H9 (cell line): ENCODE measurements at regions not wholly inside any gene's neighbourhood (a gene's known extent, or its start where the extent isn't known, plus 50 kb on each side); places are given as distances from the start of the nearest gene placed in this dataset.

ENCODE experiments used
- DNase-seq: peaks from one replicate; pipeline ENCODE4 v3.0.0-alpha.2; 2017
- H2AFZ ChIP-seq: one replicate; pipeline ENCODE4 v1.6.1; 2013; ENCODE audit warnings: mild to moderate bottlenecking, low read length, control low read depth, moderate library complexity
- H2AK5ac ChIP-seq: 2 replicates; pipeline ENCODE4 v1.6.1; 2013; ENCODE audit warnings: low read length, control low read depth, mixed read lengths; ENCODE audit not compliant: insufficient read length
- H2BK120ac ChIP-seq: one replicate; pipeline ENCODE4 v1.6.1; 2013; ENCODE audit warnings: low read depth, mild to moderate bottlenecking, low read length, control low read depth, inconsistent platforms; ENCODE audit not compliant: poor library complexity, severe bottlenecking
- H2BK12ac ChIP-seq: 2 replicates; pipeline ENCODE4 v1.6.1; 2013; ENCODE audit warnings: low read length, control low read depth, mixed read lengths, low read depth; ENCODE audit not compliant: insufficient read length
- H2BK15ac ChIP-seq: 2 replicates; pipeline ENCODE4 v1.6.1; 2013; ENCODE audit warnings: low read depth, low read length, control low read depth
- H2BK20ac ChIP-seq: one replicate; pipeline ENCODE4 v1.6.1; 2013; ENCODE audit warnings: low read depth, mild to moderate bottlenecking, low read length, control low read depth, inconsistent platforms; ENCODE audit not compliant: poor library complexity, severe bottlenecking
- H2BK5ac ChIP-seq: 2 replicates; pipeline ENCODE4 v1.6.1; 2013; ENCODE audit warnings: low read length, control low read depth, mixed read lengths; ENCODE audit not compliant: insufficient read length
- H3K14ac ChIP-seq: 2 replicates; pipeline ENCODE4 v1.6.1; 2013; ENCODE audit warnings: low read length, control low read depth; ENCODE audit not compliant: insufficient read depth
- H3K18ac ChIP-seq: 2 replicates; pipeline ENCODE4 v1.6.1; 2013; ENCODE audit warnings: low read depth, mild to moderate bottlenecking, mixed read lengths, low read length, control low read depth; ENCODE audit not compliant: insufficient read length
- H3K23ac ChIP-seq: 2 replicates; pipeline ENCODE4 v1.6.1; 2013; ENCODE audit warnings: low read length, control low read depth, mixed read lengths, low read depth; ENCODE audit not compliant: insufficient read length
- H3K23me2 ChIP-seq: 2 replicates; pipeline ENCODE4 v1.6.1; 2013; ENCODE audit warnings: low read depth, mild to moderate bottlenecking, mixed read lengths, low read length, control low read depth; ENCODE audit not compliant: insufficient read length, poor library complexity, severe bottlenecking
- H3K27ac ChIP-seq: 2 replicates; pipeline ENCODE4 v1.5.1; 2013; ENCODE audit warnings: low read length, control low read depth, mixed read lengths, low read depth; ENCODE audit not compliant: insufficient read length
- H3K27me3 ChIP-seq: 2 replicates; pipeline ENCODE4 v1.6.1; 2013; ENCODE audit warnings: low read length, control low read depth, inconsistent platforms; ENCODE audit not compliant: insufficient read depth
- H3K4ac ChIP-seq: 2 replicates; pipeline ENCODE4 v1.6.1; 2013; ENCODE audit warnings: low read depth, mild to moderate bottlenecking, control low read depth, inconsistent platforms, low read length, moderate library complexity
- H3K4me1 ChIP-seq: 2 replicates; pipeline ENCODE4 v1.6.1; 2013; ENCODE audit warnings: low read length, control low read depth, inconsistent platforms; ENCODE audit not compliant: insufficient read depth
- H3K4me2 ChIP-seq: 2 replicates; pipeline ENCODE4 v1.6.1; 2013; ENCODE audit warnings: low read length, control low read depth, mixed read lengths; ENCODE audit not compliant: insufficient read length, insufficient read depth
- H3K56ac ChIP-seq: 2 replicates; pipeline ENCODE4 v1.6.1; 2013; ENCODE audit warnings: low read depth, mild to moderate bottlenecking, mixed read lengths, low read length, control low read depth; ENCODE audit not compliant: insufficient read length
- H3K79me1 ChIP-seq: 2 replicates; pipeline ENCODE4 v1.6.1; 2013; ENCODE audit warnings: low read depth, mild to moderate bottlenecking, moderate library complexity, low read length, control low read depth, inconsistent platforms; ENCODE audit not compliant: insufficient read depth, poor library complexity, severe bottlenecking
- H3K79me2 ChIP-seq: 2 replicates; pipeline ENCODE4 v1.6.1; 2013; ENCODE audit warnings: low read length, control low read depth, inconsistent platforms; ENCODE audit not compliant: insufficient read depth
- H3K9ac ChIP-seq: 2 replicates; pipeline ENCODE4 v1.6.1; 2013; ENCODE audit warnings: low read length, control low read depth, mixed read lengths; ENCODE audit not compliant: insufficient read length; ENCODE audit errors: extremely low read depth
- H3K9me3 ChIP-seq: one replicate; pipeline ENCODE4 v1.6.1; 2013; ENCODE audit warnings: low read depth, low read length, inconsistent platforms; ENCODE audit not compliant: control insufficient read depth
- H3T11ph ChIP-seq: one replicate; pipeline ENCODE4 v1.6.1; 2013; ENCODE audit warnings: mild to moderate bottlenecking, low read length, control low read depth, inconsistent platforms
- H4K20me1 ChIP-seq: one replicate; pipeline ENCODE4 v1.6.1; 2013; ENCODE audit not compliant: control insufficient read depth, insufficient read length, insufficient read depth
- H4K5ac ChIP-seq: 2 replicates; pipeline ENCODE4 v1.6.1; 2013; ENCODE audit warnings: low read depth, mild to moderate bottlenecking, mixed read lengths, low read length, control low read depth; ENCODE audit not compliant: insufficient read length
- H4K8ac ChIP-seq: replicated peaks from 2 replicates; pipeline ENCODE4 v1.6.1; 2013; ENCODE audit warnings: low read length, control low read depth, mixed read lengths, low read depth; ENCODE audit not compliant: insufficient read length
- H4K91ac ChIP-seq: 2 replicates; pipeline ENCODE4 v1.6.1; 2013; ENCODE audit warnings: low read depth, mild to moderate bottlenecking, moderate library complexity, mixed read lengths, low read length, control low read depth; ENCODE audit not compliant: insufficient read length
- H3K27ac Mint-ChIP-seq, 3 experiments: 2 replicates in 2 of 3; 3 replicates in 1 of 3; pipeline ENCODE4 v1.8.0; 2020 to 2021; ENCODE audit warnings: mixed read lengths in 3 of 3, mild to moderate bottlenecking in 1 of 3, moderate library complexity in 1 of 3
- H3K27me3 Mint-ChIP-seq: 2 replicates; pipeline ENCODE4 v1.8.0; 2021; ENCODE audit warnings: low read depth, mild to moderate bottlenecking, moderate library complexity, mixed read lengths
- H3K36me3 Mint-ChIP-seq, 3 experiments: 2 replicates in 2 of 3; 3 replicates in 1 of 3; pipeline ENCODE4 v1.8.0; 2020 to 2021; ENCODE audit warnings: low read depth in 3 of 3, mixed read lengths in 3 of 3; ENCODE audit not compliant: insufficient read depth in 1 of 3
- H3K4me1 Mint-ChIP-seq, 2 experiments: 2 replicates each; pipeline ENCODE4 v1.8.0; 2020; ENCODE audit warnings: mixed read lengths in 2 of 2
- H3K4me3 Mint-ChIP-seq, 2 experiments: 2 replicates in 1 of 2; 3 replicates in 1 of 2; pipeline ENCODE4 v1.8.0; 2020 to 2021; ENCODE audit warnings: mild to moderate bottlenecking in 2 of 2, mixed read lengths in 2 of 2, moderate library complexity in 1 of 2
- H3K9me3 Mint-ChIP-seq, 2 experiments: 2 replicates in 1 of 2; 3 replicates in 1 of 2; pipeline ENCODE4 v1.8.0; 2020; ENCODE audit warnings: mild to moderate bottlenecking in 2 of 2, mixed read lengths in 2 of 2, moderate library complexity in 1 of 2
- WGBS: extraction: QIAGEN DNeasy Blood & Tissue Kit; methylation state at CpG from one replicate; pipeline ENCODE4 v1.1.7; 2013; ENCODE audit warnings: missing lambda C conversion rate, low lambda C conversion rate, mixed read lengths; ENCODE audit not compliant: insufficient read length; ENCODE audit errors: extremely low coverage; 5-methylcytosine and 5-hydroxymethylcytosine counted together
- TF ChIP-seq, protein P1 (sequence below): fragments of 200-600 bp; sonication (generic); conservative IDR thresholded peaks from 3 replicates; pipeline ENCODE4 v1.8.0; 2021; ENCODE audit warnings: antibody characterized with exemption, mild to moderate bottlenecking

DNA sequence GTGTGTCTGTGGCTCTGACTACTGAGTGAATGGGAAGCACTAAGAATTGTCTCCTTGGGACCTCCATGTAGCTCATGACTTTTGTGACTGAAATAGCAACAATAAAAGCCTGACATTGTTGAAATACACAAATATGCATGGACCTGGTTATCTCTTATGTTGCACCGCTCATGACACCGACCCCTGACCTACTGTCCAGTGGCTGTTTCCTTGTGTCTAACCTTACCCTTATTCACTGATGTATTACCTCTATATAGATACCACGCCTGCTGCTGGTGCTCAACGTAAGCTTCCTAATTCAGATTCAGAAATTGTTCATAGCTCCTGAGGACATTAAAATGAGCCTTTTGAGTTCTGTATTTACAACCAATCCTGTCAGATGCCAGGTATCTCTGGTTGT, 243.4 kb upstream of the SEMA3C start:
- no peak overlapping the region for H3K27ac ChIP-seq
- TF ChIP-seq, protein P1, sequence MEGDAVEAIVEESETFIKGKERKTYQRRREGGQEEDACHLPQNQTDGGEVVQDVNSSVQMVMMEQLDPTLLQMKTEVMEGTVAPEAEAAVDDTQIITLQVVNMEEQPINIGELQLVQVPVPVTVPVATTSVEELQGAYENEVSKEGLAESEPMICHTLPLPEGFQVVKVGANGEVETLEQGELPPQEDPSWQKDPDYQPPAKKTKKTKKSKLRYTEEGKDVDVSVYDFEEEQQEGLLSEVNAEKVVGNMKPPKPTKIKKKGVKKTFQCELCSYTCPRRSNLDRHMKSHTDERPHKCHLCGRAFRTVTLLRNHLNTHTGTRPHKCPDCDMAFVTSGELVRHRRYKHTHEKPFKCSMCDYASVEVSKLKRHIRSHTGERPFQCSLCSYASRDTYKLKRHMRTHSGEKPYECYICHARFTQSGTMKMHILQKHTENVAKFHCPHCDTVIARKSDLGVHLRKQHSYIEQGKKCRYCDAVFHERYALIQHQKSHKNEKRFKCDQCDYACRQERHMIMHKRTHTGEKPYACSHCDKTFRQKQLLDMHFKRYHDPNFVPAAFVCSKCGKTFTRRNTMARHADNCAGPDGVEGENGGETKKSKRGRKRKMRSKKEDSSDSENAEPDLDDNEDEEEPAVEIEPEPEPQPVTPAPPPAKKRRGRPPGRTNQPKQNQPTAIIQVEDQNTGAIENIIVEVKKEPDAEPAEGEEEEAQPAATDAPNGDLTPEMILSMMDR = no peak

More for the DNA sequence above, 243.4 kb upstream of the SEMA3C start:
- H2AK5ac ChIP-seq = no peak overlapping the region
- no peak overlapping the region for H3K18ac ChIP-seq
- Mint-ChIP-seq H3K36me3 (no peaks in the 10 kb centered on the region), H3K27me3 (no peaks in the 10 kb centered on the region), H3K4me1 (peaks cover 14 to 15% of the 10 kb centered on the region in 2 experiments), H3K4me3 (no peak overlapping the region), H3K9me3 (no peaks in the 10 kb centered on the region), H3K27ac (no peak overlapping the region)
- no peaks in the 10 kb centered on the region for H3K9me3 ChIP-seq
- H3K56ac ChIP-seq = no peak overlapping the region
- no peak overlapping the region for H3T11ph ChIP-seq
- H4K8ac ChIP-seq = no peak overlapping the region
- H3K27me3 ChIP-seq = no peaks in the 10 kb centered on the region
- H3K23ac ChIP-seq = no peak overlapping the region
- no peaks in the 10 kb centered on the region for H3K23me2 ChIP-seq
- H2BK20ac ChIP-seq = no peak overlapping the region
- no peak overlapping the region for H2BK5ac ChIP-seq
- no peak overlapping the region for H4K91ac ChIP-seq
- H2BK15ac ChIP-seq = no peak overlapping the region
- H2BK120ac ChIP-seq = no peak overlapping the region
- no peak overlapping the region for H4K5ac ChIP-seq
- no peak overlapping the region for H3K4ac ChIP-seq
- no peak overlapping the region for H3K9ac ChIP-seq
- no peak for DNase-seq
- H3K14ac ChIP-seq = no peak overlapping the region
- WGBS = no CpG with 5 or more reads among the region's 4 CpGs
- no peaks in the 10 kb centered on the region for H4K20me1 ChIP-seq
- H3K79me2 ChIP-seq = no peaks in the 10 kb centered on the region
- H2BK12ac ChIP-seq = no peak overlapping the region
- no peaks in the 10 kb centered on the region for H3K4me1 ChIP-seq
- no peak overlapping the region for H2AFZ ChIP-seq
- no peaks in the 10 kb centered on the region for H3K79me1 ChIP-seq
- H3K4me2 ChIP-seq = no peak overlapping the region
